ENCODE measurements at regions not wholly inside any gene's neighbourhood (a gene's known extent, or its start where the extent isn't known, plus 50 kb on each side); places are given as distances from the start of the nearest gene placed in this dataset.

GRCh38 chr2:172247203-172247602, 144.5 kb upstream of the DLX2 start:
- TF ChIP-seq CTCF (conservative IDR thresholded peaks at IDR 0.05; ENCODE audit: low read depth), result no peak
- DNase-seq (ENCODE audit: low spot score), result no peak
- ChIA-PET CTCF (interaction anchor here (0.6 kb wide), 1 partner anchor 850 kb away, joined by 7 read pairs; no protein-coding TSS in a partner anchor), POLR2A (ENCODE audit: low non-redundant PET) (no interaction called here)
- H3K27ac ChIP-seq, result peak overlapping the region; percentile 95

- no peak for DNase-seq (ENCODE audit: low spot score)
- ChIA-PET POLR2A (ENCODE audit: low non-redundant PET) (no interaction called here), CTCF (interaction anchor here (0.5 to 0.8 kb wide), 3 partner anchors 16 to 885 kb away, joined by 3 to 7 read pairs (median 3); no protein-coding TSS in a partner anchor)
- peak overlapping the region; percentile 95 for H3K27ac ChIP-seq
- TF ChIP-seq CTCF (conservative IDR thresholded peaks at IDR 0.05; ENCODE audit: low read depth), result no peak
These were observed 145.7 kb upstream of the DLX2 start for GRCh38 chr2:172248381-172248780.

GRCh38 chr2:172248785-172249187, 146.1 kb upstream of the DLX2 start:
- ChIA-PET CTCF (interaction anchor here (0.5 to 0.8 kb wide), 3 partner anchors 16 to 884 kb away, joined by 3 to 7 read pairs (median 4); no protein-coding TSS in a partner anchor), POLR2A (ENCODE audit: low non-redundant PET) (no interaction called here)
- TF ChIP-seq CTCF (conservative IDR thresholded peaks at IDR 0.05; ENCODE audit: low read depth), result no peak
- H3K27ac ChIP-seq, result peak overlapping the region; percentile 95
- peak; percentile 93 for DNase-seq (ENCODE audit: low spot score)

GRCh38 chr2:172249334-172249733, 146.6 kb upstream of the DLX2 start:
- no peak for TF ChIP-seq CTCF (conservative IDR thresholded peaks at IDR 0.05; ENCODE audit: low read depth)
- peak overlapping the region; percentile 95 for H3K27ac ChIP-seq
- ChIA-PET POLR2A (ENCODE audit: low non-redundant PET) (no interaction called here), CTCF (interaction anchor here (0.6 kb wide), 1 partner anchor 53 kb away, joined by 4 read pairs; no protein-coding TSS in a partner anchor)
- DNase-seq (ENCODE audit: low spot score), result peak; percentile 62

- DNase-seq (ENCODE audit: low spot score), result peak; percentile 82
- no peak for TF ChIP-seq CTCF (conservative IDR thresholded peaks at IDR 0.05; ENCODE audit: low read depth)
- ChIA-PET POLR2A (ENCODE audit: low non-redundant PET) (no interaction called here), CTCF (no interaction called here)
- peak overlapping the region; percentile 95 for H3K27ac ChIP-seq
These were observed 147.3 kb upstream of the DLX2 start for GRCh38 chr2:172249986-172250385.

GRCh38 chr2:172251231-172251630, 148.5 kb upstream of the DLX2 start:
- peak overlapping the region; percentile 99 for H3K27ac ChIP-seq
- no peak for TF ChIP-seq CTCF (conservative IDR thresholded peaks at IDR 0.05; ENCODE audit: low read depth)
- ChIA-PET POLR2A (ENCODE audit: low non-redundant PET) (no interaction called here), CTCF (interaction anchor here (0.7 to 0.8 kb wide), 2 partner anchors 25 to 225 kb away, joined by 3 to 4 read pairs; no protein-coding TSS in a partner anchor)
- DNase-seq (ENCODE audit: low spot score), result no peak
